H1 (cell line): ENCODE measurements at regions not wholly inside any gene's neighbourhood (a gene's known extent, or its start where the extent isn't known, plus 50 kb on each side); places are given as distances from the start of the nearest gene placed in this dataset.

Source experiments
- CTCF ChIA-PET: fragments of 300-600 bp; sonication (Branson Sonifier 250); formaldehyde crosslinking; loops from one replicate; lab custom pipeline; 2021; ENCODE audit not compliant: partially characterized antibody; lab: Charles Lee
- POLR2A ChIA-PET: fragments of 300-600 bp; sonication (Branson Sonifier 250); formaldehyde crosslinking; loops from one replicate; lab custom pipeline; 2021; ENCODE audit warnings: inconsistent platforms; ENCODE audit not compliant: partially characterized antibody; lab: Charles Lee
- DNase-seq, 2 experiments: peaks; one replicate each; pipeline versions ENCODE4 v3.0.0 to v3.0.0-alpha.2; 2010 to 2022; ENCODE audit warnings: low spot score in 2 of 2, low read depth in 1 of 2, mixed read lengths in 1 of 2
- FAIRE-seq: peaks from 2 replicates; lab custom pipeline; 2011; peaks lifted over from hg19 to GRCh38; lab: Jason Lieb, UNC
- H2AFZ ChIP-seq: 2 replicates; pipeline ENCODE4 v1.8.1; 2012; ENCODE audit warnings: low read length, inconsistent platforms
- H2AK5ac ChIP-seq: 2 replicates; pipeline ENCODE4 v1.6.1; 2013; ENCODE audit warnings: low read depth, low read length
- H2BK120ac ChIP-seq: replicated peaks from 2 replicates; pipeline ENCODE3; 2013; ENCODE audit warnings: low read depth, low read length, inconsistent platforms
- H2BK12ac ChIP-seq: 2 replicates; pipeline ENCODE4 v1.6.1; 2013; ENCODE audit warnings: low read depth, low read length
- H2BK15ac ChIP-seq: 2 replicates; pipeline ENCODE4 v1.6.1; 2013; ENCODE audit warnings: low read length
- H2BK20ac ChIP-seq: 2 replicates; pipeline ENCODE4 v1.6.1; 2013; ENCODE audit warnings: low read length
- H2BK5ac ChIP-seq: 2 replicates; pipeline ENCODE4 v1.6.1; 2013; ENCODE audit warnings: low read depth, low read length
- H3K14ac ChIP-seq: 2 replicates; pipeline ENCODE4 v1.6.1; 2013; ENCODE audit warnings: inconsistent platforms; ENCODE audit not compliant: insufficient read length
- H3K18ac ChIP-seq: 2 replicates; pipeline ENCODE4 v1.6.1; 2013; ENCODE audit warnings: low read length; ENCODE audit errors: extremely low read depth
- H3K23ac ChIP-seq: 2 replicates; pipeline ENCODE4 v1.6.1; 2013; ENCODE audit warnings: inconsistent platforms; ENCODE audit not compliant: insufficient read length
- H3K23me2 ChIP-seq: 2 replicates; pipeline ENCODE4 v1.6.1; 2013; ENCODE audit warnings: low read depth, low read length
- H3K27ac ChIP-seq: 2 replicates; pipeline ENCODE4 v1.6.1; 2011; ENCODE audit warnings: low read depth, low read length, inconsistent platforms
- H3K27me3 ChIP-seq, 4 experiments: replicated peaks in 1 of 4; 1 replicate in 1 of 4; 2 replicates in 3 of 4; pipeline versions ENCODE4 v1.6.1 to v1.8.1; 2011 to 2013; ENCODE audit warnings: low read length in 3 of 4, mild to moderate bottlenecking in 3 of 4, inconsistent platforms in 2 of 4, mixed read lengths in 2 of 4, moderate library complexity in 1 of 4; ENCODE audit not compliant: control insufficient read depth in 3 of 4, insufficient read depth in 3 of 4; ENCODE audit errors: extremely low read depth in 1 of 4
- H3K36me3 ChIP-seq, 4 experiments: 2 replicates each; pipeline versions ENCODE4 v1.6.1 to v1.8.1; 2011 to 2013; ENCODE audit warnings: mild to moderate bottlenecking in 4 of 4, low read length in 3 of 4, moderate library complexity in 2 of 4, control low read depth in 1 of 4, inconsistent platforms in 1 of 4; ENCODE audit not compliant: insufficient read depth in 4 of 4, control insufficient read depth in 2 of 4
- H3K4ac ChIP-seq: replicated peaks from 2 replicates; pipeline ENCODE3; 2013; ENCODE audit warnings: low read length, low read depth, mixed read lengths, inconsistent platforms; ENCODE audit not compliant: insufficient read length
- H3K4me1 ChIP-seq, 4 experiments: replicated peaks in 1 of 4; 1 replicate in 1 of 4; 2 replicates in 3 of 4; pipeline versions ENCODE4 v1.6.1 to v1.8.1; 2011 to 2013; ENCODE audit warnings: low read length in 3 of 4, inconsistent platforms in 2 of 4, mixed read lengths in 1 of 4; ENCODE audit not compliant: insufficient read depth in 4 of 4, control insufficient read depth in 3 of 4
- H3K4me2 ChIP-seq, 2 experiments: 2 replicates each; pipeline versions ENCODE4 v1.6.1 to v1.8.1; 2011 to 2013; ENCODE audit warnings: low read depth in 2 of 2, low read length in 2 of 2, control low read depth in 1 of 2, inconsistent platforms in 1 of 2, mild to moderate bottlenecking in 1 of 2; ENCODE audit not compliant: insufficient read depth in 1 of 2
- H3K4me3 ChIP-seq, 4 experiments: fragments of 200-600, 300-600 bp in 1 of 4; sonication (generic), shearing (Covaris generic), sonication (Bioruptor Twin) in 1 of 4; 2 replicates each; pipeline versions ENCODE4 v1.5.1 to v1.8.1; 2011 to 2016; ENCODE audit warnings: low read length in 4 of 4, low read depth in 3 of 4, control low read depth in 2 of 4, inconsistent platforms in 2 of 4, mild to moderate bottlenecking in 2 of 4, mixed read lengths in 1 of 4, moderate library complexity in 1 of 4; ENCODE audit not compliant: insufficient read depth in 2 of 4; ENCODE audit errors: extremely low read depth in 1 of 4
- H3K56ac ChIP-seq: replicated peaks from 2 replicates; pipeline ENCODE3; 2013; ENCODE audit warnings: low read depth, mild to moderate bottlenecking, mixed read lengths, low read length, inconsistent platforms; ENCODE audit not compliant: insufficient read length
- H3K79me1 ChIP-seq: 2 replicates; pipeline ENCODE4 v1.6.1; 2013; ENCODE audit warnings: low read depth, low read length, control low read depth
- H3K79me2 ChIP-seq, 2 experiments: 2 replicates each; pipeline versions ENCODE4 v1.6.1 to v1.8.1; 2012 to 2013; ENCODE audit warnings: low read length in 2 of 2, mild to moderate bottlenecking in 2 of 2, inconsistent platforms in 1 of 2; ENCODE audit not compliant: insufficient read depth in 2 of 2, control insufficient read depth in 1 of 2
- H3K9ac ChIP-seq, 4 experiments: replicated peaks in 1 of 4; 1 replicate in 1 of 4; 2 replicates in 3 of 4; pipeline versions ENCODE4 v1.6.1 to v1.8.1; 2011 to 2013; ENCODE audit warnings: low read depth in 3 of 4, low read length in 3 of 4, control low read depth in 2 of 4, mild to moderate bottlenecking in 2 of 4, moderate library complexity in 2 of 4, inconsistent platforms in 1 of 4; ENCODE audit errors: extremely low read depth in 1 of 4
- H3K9me3 ChIP-seq, 2 experiments: 2 replicates each; pipeline versions ENCODE4 v1.6.1 to v1.8.1; 2012 to 2013; ENCODE audit warnings: mild to moderate bottlenecking in 2 of 2, moderate library complexity in 2 of 2, control low read depth in 1 of 2, inconsistent platforms in 1 of 2, low read depth in 1 of 2, low read length in 1 of 2, mixed read lengths in 1 of 2; ENCODE audit not compliant: insufficient read depth in 2 of 2
- H4K20me1 ChIP-seq, 2 experiments: replicated peaks in 1 of 2; 2 replicates each; pipeline versions ENCODE3 to v1.8.1; 2011 to 2013; ENCODE audit warnings: inconsistent platforms in 2 of 2, low read length in 2 of 2, mild to moderate bottlenecking in 1 of 2; ENCODE audit not compliant: insufficient read depth in 2 of 2, control insufficient read depth in 1 of 2
- H4K5ac ChIP-seq: 2 replicates; pipeline ENCODE4 v1.6.1; 2013; ENCODE audit warnings: low read length, low read depth, mixed read lengths, inconsistent platforms; ENCODE audit not compliant: insufficient read length
- H4K8ac ChIP-seq: 2 replicates; pipeline ENCODE4 v1.8.0; 2013; ENCODE audit warnings: mild to moderate bottlenecking, moderate library complexity, low read length, inconsistent platforms; ENCODE audit not compliant: insufficient read depth; ENCODE audit errors: extremely low read depth
- H4K91ac ChIP-seq: replicated peaks from 2 replicates; pipeline ENCODE3; 2013; ENCODE audit warnings: low read length, mixed read lengths, inconsistent platforms; ENCODE audit not compliant: insufficient read length
- EGR1 ChIP-seq: IDR thresholded peaks from 2 replicates; pipeline ENCODE4 v1.6.1; 2011; ENCODE audit warnings: low read depth, low read length, borderline replicate concordance
- KDM1A ChIP-seq: fragments of 200-600, 300-600 bp; sonication (generic); IDR thresholded peaks from 2 replicates; pipeline ENCODE4 v1.7.1; 2016; ENCODE audit warnings: mild to moderate bottlenecking, low read length, borderline replicate concordance
- TCF12 ChIP-seq: IDR thresholded peaks from 2 replicates; pipeline ENCODE4 v1.6.1; 2011; ENCODE audit warnings: low read depth, mild to moderate bottlenecking, low read length
- WGBS, 2 experiments: shearing (Covaris generic) in 1 of 2; methylation state at CpG; one replicate each; pipeline versions ENCODE4 v1.1.6 to v1.1.7; 2013 to 2015; ENCODE audit warnings: low lambda C conversion rate in 2 of 2, mixed read lengths in 2 of 2, inconsistent platforms in 1 of 2, low coverage in 1 of 2, missing lambda C conversion rate in 1 of 2; ENCODE audit not compliant: insufficient replicate concordance in 2 of 2, insufficient coverage in 1 of 2, insufficient read length in 1 of 2; ENCODE audit errors: extremely low coverage in 1 of 2, missing lambda C conversion rate in 1 of 2; 5-methylcytosine and 5-hydroxymethylcytosine counted together

DNA sequence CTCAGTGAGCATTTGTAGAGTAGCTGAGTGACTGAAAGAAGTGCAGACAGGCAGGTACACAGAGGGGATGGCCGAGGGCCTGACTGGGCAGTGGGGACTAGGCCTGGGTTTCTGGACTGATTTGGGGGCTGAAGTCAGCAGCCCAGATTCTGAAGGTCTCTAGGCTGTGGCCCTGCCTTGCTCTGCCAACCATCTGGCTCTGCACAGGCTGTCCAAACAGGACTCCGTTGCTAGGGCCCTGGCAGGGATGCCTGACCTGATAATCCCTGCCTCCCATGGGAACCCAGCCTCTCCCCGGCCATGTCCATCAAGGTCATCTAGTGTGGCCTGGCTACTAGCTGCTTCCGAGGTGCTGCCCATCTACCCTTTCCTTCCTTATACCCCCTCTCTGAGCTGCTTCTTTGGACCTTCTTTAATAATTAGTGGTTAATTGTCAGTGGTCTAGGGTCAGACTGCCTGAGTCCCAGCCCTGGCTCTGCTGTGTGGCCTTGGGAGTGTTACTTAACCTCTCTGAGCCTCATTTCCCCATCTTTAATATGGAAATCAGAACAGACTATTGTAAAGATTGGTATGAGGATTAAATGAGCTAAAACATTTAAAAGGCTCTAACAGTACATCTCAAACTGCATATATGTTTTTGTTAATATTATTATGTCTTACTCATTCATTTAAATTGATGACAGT is 137.9 kb downstream of the VEGFA start:
- H3K4me2 ChIP-seq, result no peak overlapping the region

More for the DNA sequence above, 137.9 kb downstream of the VEGFA start:
- Histone ChIP-seq H3K79me2 (no peaks in the 10 kb centered on the region), H4K20me1 (no peaks in the 10 kb centered on the region), H2BK15ac (no peak overlapping the region; the same call in 1 of the 2 replicates), H2AK5ac (no peak overlapping the region), H4K8ac (no peak overlapping the region), H3K36me3 (no peaks in the 10 kb centered on the region), H2AFZ (no peak overlapping the region), H3K4me1 (peaks cover 0 to 18% (median 9%) of the 10 kb centered on the region in 4 experiments; a peak in 6 of 7 replicates), H3K4me3 (no peak overlapping the region), H2BK12ac (no peak overlapping the region; the same call in 1 of the 2 replicates), H3K23me2 (no peaks in the 10 kb centered on the region), H3K14ac (no peak overlapping the region), H3K56ac (no peak overlapping the region), H3K9ac (no peak overlapping the region), H2BK120ac (no peak overlapping the region), H3K23ac (no peak overlapping the region), H4K91ac (no peak overlapping the region), H3K27ac (no peak overlapping the region), H3K9me3 (no peaks in the 10 kb centered on the region), H3K18ac (0 out of 2 replicates have a peak overlapping the region, but pooled peaks have one; percentile 11), H3K79me1 (no peaks in the 10 kb centered on the region), H2BK5ac (no peak overlapping the region), H3K27me3 (no peaks in the 10 kb centered on the region), H2BK20ac (0 out of 2 replicates have a peak overlapping the region, but pooled peaks have one; percentile 13), H3K4ac (no peak overlapping the region), H4K5ac (no peak overlapping the region)
- ChIA-PET POLR2A (interaction anchor here (0.8 to 2.4 kb wide), 5 partner anchors 10 to 117 kb away, joined by 3 to 9 read pairs (median 3); no protein-coding TSS in a partner anchor), CTCF (interaction anchor here (0.7 to 1.9 kb wide), 10 partner anchors 10 to 345 kb away, joined by 3 to 7 read pairs (median 3); no protein-coding TSS in a partner anchor)
- no peak for DNase-seq
- no peak for FAIRE-seq
- 87% methylated on average over 4 of the region's 4 CpGs; no CpG with 5 or more reads in 1 of the 2 experiments for WGBS, 2 experiments
- peak; percentile 61; the same call in 1 of the 2 replicates for TF ChIP-seq KDM1A
- TF ChIP-seq EGR1, result no peak
- no peak for TF ChIP-seq TCF12
